IPS DF 6.9 (cell line): ENCODE measurements at regions not wholly inside any gene's neighbourhood (a gene's known extent, or its start where the extent isn't known, plus 50 kb on each side); places are given as distances from the start of the nearest gene placed in this dataset.

ENCODE experiments used
- DNase-seq: peaks from one replicate; pipeline ENCODE4 v3.0.0-alpha.2; 2013; ENCODE audit warnings: low read depth, low spot score
- H3K27ac ChIP-seq: one replicate; pipeline ENCODE4 v1.5.1; 2013; ENCODE audit warnings: low read length, control low read depth
- H3K27me3 ChIP-seq: 2 replicates; pipeline ENCODE4 v1.6.1; 2013; ENCODE audit warnings: mild to moderate bottlenecking, low read length; ENCODE audit not compliant: control insufficient read depth, insufficient read depth
- H3K36me3 ChIP-seq: 2 replicates; pipeline ENCODE4 v1.6.1; 2013; ENCODE audit warnings: low read length; ENCODE audit not compliant: control insufficient read depth, insufficient read depth
- H3K4me1 ChIP-seq: 2 replicates; pipeline ENCODE4 v1.6.1; 2013; ENCODE audit warnings: low read length; ENCODE audit not compliant: control insufficient read depth, insufficient read depth
- H3K4me3 ChIP-seq: 2 replicates; pipeline ENCODE4 v1.5.1; 2013; ENCODE audit warnings: mild to moderate bottlenecking, low read length
- H3K9me3 ChIP-seq: 2 replicates; pipeline ENCODE4 v1.6.1; 2013; ENCODE audit warnings: low read length, inconsistent platforms; ENCODE audit not compliant: control insufficient read depth, insufficient read depth
- WGBS: extraction: QIAGEN DNeasy Blood & Tissue Kit; methylation state at CpG from one replicate; pipeline ENCODE4 v1.1.7; 2013; ENCODE audit warnings: mixed read lengths, missing lambda C conversion rate; ENCODE audit not compliant: insufficient read length, insufficient coverage; 5-methylcytosine and 5-hydroxymethylcytosine counted together

DNA sequence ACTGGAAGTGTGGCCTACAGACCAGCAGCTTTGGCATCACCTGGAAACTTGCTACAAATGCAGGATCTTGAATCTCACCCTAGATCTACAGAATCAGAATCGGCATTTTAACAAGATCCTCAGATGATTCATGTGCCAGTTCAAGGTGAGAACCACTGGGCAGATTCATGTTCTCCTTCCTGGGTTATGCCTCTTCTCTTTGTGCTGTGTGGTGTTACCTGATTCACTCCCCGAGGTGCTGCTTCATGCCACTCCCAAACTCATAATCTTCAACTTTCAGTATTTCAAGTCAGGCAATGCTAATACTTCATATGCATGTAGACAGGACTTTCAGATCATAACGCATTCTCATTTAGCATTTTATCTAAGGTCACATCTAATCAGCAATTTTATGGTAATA, 427.7 kb downstream of the FOXO1 start:
- no peaks in the 10 kb centered on the region for H3K36me3 ChIP-seq
- H3K9me3 ChIP-seq = no peaks in the 10 kb centered on the region
- H3K4me1 ChIP-seq = no peaks in the 10 kb centered on the region
- H3K4me3 ChIP-seq = no peak overlapping the region
- no CpG with 5 or more reads among the region's 3 CpGs for WGBS
- no peaks in the 10 kb centered on the region for H3K27me3 ChIP-seq
- no peak for DNase-seq
- no peak overlapping the region for H3K27ac ChIP-seq

- H3K4me3 ChIP-seq = no peak overlapping the region
Observed at GRCh38 chr13:40240293-40240692, 426.1 kb downstream of the FOXO1 start.

DNA sequence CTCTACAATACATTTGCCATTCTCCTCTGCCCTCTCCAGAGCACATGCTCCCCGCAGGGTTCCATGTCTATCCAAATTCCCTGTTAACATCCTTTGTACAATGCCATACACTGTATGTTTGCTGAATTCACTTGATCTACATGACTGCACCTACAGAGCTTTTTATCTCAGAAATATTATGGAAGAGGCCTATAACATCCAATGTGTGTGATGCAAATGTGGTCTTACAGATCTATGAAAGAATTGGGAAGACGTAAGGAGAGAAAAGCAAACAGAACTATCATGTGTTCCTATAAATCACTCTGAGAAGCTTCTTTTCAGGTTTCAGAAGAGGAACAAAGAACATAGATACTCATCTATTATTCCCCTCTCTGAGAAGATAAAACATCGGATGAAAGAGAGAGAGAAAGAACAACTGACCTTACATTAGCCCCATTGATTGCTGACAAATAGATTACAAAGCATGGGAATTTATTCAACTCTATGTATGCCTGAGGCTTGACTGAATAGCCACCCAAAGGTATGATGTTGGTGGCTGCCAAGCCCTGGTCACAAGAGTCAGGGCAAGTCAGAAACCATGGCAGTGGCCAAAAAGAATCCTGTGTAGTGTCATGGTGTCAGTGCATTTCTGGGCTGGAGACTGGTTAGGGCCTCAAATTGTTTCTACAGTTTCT, 425.2 kb downstream of the FOXO1 start:
- no peaks in the 10 kb centered on the region for H3K36me3 ChIP-seq
- H3K9me3 ChIP-seq = no peaks in the 10 kb centered on the region
- no peaks in the 10 kb centered on the region for H3K27me3 ChIP-seq
- no peak overlapping the region for H3K4me3 ChIP-seq
- no peaks in the 10 kb centered on the region for H3K4me1 ChIP-seq
- no CpG with 5 or more reads among the region's 3 CpGs for WGBS
- no peak overlapping the region for H3K27ac ChIP-seq
- no peak for DNase-seq

More at GRCh38 chr13:40240293-40240692, 426.1 kb downstream of the FOXO1 start:
- Histone ChIP-seq H3K9me3 (no peaks in the 10 kb centered on the region), H3K27me3 (no peaks in the 10 kb centered on the region), H3K27ac (no peak overlapping the region), H3K4me1 (no peaks in the 10 kb centered on the region), H3K36me3 (no peaks in the 10 kb centered on the region)
- no peak for DNase-seq
- no CpG with 5 or more reads among the region's 2 CpGs for whole genome bisulfite sequencing

- H3K9me3 ChIP-seq = no peaks in the 10 kb centered on the region
- H3K4me1 ChIP-seq = no peaks in the 10 kb centered on the region
- H3K27ac ChIP-seq = no peak overlapping the region
- WGBS = no CpG with 5 or more reads among the region's 3 CpGs
- no peaks in the 10 kb centered on the region for H3K27me3 ChIP-seq
- no peak for DNase-seq
- no peaks in the 10 kb centered on the region for H3K36me3 ChIP-seq
- no peak overlapping the region for H3K4me3 ChIP-seq
Observed at GRCh38 chr13:40243047-40243446, 423.4 kb downstream of the FOXO1 start.

DNA sequence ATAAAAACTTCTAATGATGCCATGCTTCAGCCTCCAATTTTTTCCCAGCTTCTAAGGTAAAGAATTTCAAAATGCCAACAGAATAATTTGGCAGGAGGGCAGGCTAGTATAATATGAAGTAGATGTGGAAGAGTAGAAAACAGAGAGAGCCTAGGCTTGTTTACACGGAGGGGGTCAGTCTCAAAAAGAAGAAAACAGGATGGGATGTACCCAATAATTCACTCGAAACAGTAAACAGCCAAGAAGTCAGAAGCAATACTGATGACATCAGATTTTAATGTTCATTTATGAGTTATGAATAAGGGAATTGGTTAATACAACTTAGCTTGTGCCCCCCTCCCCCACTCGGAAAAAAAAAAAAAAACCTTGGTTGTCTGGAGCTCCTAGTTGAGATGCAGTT, 422.5 kb downstream of the FOXO1 start:
- no peaks in the 10 kb centered on the region for H3K9me3 ChIP-seq
- WGBS = no CpG with 5 or more reads among the region's 3 CpGs
- no peaks in the 10 kb centered on the region for H3K27me3 ChIP-seq
- H3K4me3 ChIP-seq = no peak overlapping the region
- H3K27ac ChIP-seq = no peak overlapping the region
- no peak for DNase-seq
- H3K36me3 ChIP-seq = no peaks in the 10 kb centered on the region
- no peaks in the 10 kb centered on the region for H3K4me1 ChIP-seq

- Histone ChIP-seq H3K36me3 (no peaks in the 10 kb centered on the region), H3K4me3 (no peak overlapping the region), H3K4me1 (no peaks in the 10 kb centered on the region), H3K9me3 (no peaks in the 10 kb centered on the region), H3K27ac (no peak overlapping the region), H3K27me3 (no peaks in the 10 kb centered on the region)
- no peak for DNase-seq
- whole genome bisulfite sequencing = 100% methylated on average over 1 of the region's 3 CpGs
Observed at GRCh38 chr13:40245567-40245966, 420.9 kb downstream of the FOXO1 start.

DNA sequence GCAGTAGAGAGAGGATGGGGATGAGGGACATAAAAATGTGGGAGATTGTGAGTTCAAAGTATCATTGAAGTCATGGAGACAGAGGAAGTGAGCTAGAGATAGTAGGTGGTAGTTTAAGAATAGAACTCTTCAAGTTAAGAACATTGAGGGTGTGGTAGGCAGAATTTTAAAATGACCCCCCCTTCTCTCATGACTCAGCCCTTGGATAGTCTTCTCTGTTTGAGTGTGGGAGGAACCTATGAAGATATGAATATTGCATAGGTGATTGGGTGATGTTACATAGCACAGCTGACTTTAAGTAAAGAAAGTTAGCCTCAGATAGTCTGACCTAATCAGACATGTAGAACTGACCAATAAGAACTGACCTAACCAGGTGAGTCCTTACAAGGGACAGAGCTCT, 418.6 kb downstream of the FOXO1 start:
- H3K27me3 ChIP-seq = no peaks in the 10 kb centered on the region
- H3K9me3 ChIP-seq = no peaks in the 10 kb centered on the region
- no peaks in the 10 kb centered on the region for H3K36me3 ChIP-seq
- DNase-seq = no peak
- no peaks in the 10 kb centered on the region for H3K4me1 ChIP-seq
- no peak overlapping the region for H3K27ac ChIP-seq
- no peak overlapping the region for H3K4me3 ChIP-seq

DNA sequence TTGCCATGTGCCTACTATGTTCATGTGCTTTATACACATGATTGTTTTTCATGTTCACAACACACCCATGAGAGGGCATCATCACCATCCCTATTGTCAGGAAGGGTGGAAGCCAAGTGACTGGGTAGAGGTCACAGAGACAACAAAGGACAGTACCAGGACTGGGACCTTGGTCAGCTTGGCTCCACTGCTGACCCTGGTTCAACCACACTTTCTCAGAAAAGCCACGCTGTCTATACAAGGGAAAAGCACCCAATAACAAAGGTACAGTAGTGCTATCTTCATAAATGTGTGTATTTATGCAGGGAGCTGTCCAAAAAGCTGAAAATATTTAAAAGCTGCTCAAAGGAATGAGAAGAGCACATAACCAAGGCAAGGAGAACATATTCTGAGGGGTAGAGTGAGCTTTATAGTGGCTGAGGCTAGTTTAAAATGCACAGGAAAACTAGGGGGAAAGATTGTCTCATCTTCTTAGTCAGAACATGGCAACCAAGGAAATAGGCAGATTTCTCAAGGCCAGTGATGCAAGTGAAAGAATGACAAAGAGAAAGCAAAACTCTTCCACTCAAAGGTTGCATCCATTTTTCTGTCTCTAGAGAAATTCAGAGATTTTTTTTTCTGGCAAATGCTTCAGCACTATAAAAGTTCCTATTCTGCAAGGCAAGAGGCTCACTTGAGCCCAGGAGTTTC, 415.0 kb downstream of the FOXO1 start:
- no CpG with 5 or more reads among the region's 1 CpG for WGBS
- H3K4me1 ChIP-seq = no peaks in the 10 kb centered on the region
- H3K27ac ChIP-seq = no peak overlapping the region
- no peak overlapping the region for H3K4me3 ChIP-seq
- H3K27me3 ChIP-seq = no peaks in the 10 kb centered on the region
- H3K9me3 ChIP-seq = no peaks in the 10 kb centered on the region
- no peak for DNase-seq
- H3K36me3 ChIP-seq = no peaks in the 10 kb centered on the region

- Histone ChIP-seq H3K27me3 (no peaks in the 10 kb centered on the region), H3K4me3 (no peak overlapping the region), H3K4me1 (no peaks in the 10 kb centered on the region), H3K27ac (no peak overlapping the region), H3K36me3 (no peaks in the 10 kb centered on the region), H3K9me3 (no peaks in the 10 kb centered on the region)
- no peak for DNase-seq
- WGBS = no CpG with 5 or more reads among the region's 3 CpGs
Observed at GRCh38 chr13:40252241-40252640, 414.2 kb downstream of the FOXO1 start.

DNA sequence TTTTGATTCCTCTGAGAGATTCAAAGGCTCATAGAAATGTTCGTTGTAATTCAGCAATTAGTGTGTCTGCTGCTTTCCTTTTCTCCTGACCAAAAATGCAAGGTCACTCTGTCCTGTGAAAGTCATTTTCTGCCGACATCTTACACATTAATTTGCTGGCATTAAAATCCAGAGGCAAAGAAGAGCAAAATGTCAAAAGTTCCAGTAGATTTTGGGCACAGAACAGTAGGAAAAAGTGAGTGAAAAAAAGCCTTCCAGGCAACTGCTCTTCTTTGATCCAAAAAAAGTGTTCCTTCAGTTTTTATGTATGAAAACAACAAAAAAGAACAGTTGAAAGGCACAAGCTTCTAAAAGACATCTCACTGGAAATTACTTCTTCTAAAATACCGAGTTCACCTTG, 413.8 kb downstream of the FOXO1 start:
- Histone ChIP-seq H3K4me1 (no peaks in the 10 kb centered on the region), H3K4me3 (no peak overlapping the region), H3K9me3 (no peaks in the 10 kb centered on the region), H3K36me3 (no peaks in the 10 kb centered on the region), H3K27me3 (no peaks in the 10 kb centered on the region), H3K27ac (no peak overlapping the region)
- WGBS = no CpG with 5 or more reads among the region's 3 CpGs
- no peak for DNase-seq

DNA sequence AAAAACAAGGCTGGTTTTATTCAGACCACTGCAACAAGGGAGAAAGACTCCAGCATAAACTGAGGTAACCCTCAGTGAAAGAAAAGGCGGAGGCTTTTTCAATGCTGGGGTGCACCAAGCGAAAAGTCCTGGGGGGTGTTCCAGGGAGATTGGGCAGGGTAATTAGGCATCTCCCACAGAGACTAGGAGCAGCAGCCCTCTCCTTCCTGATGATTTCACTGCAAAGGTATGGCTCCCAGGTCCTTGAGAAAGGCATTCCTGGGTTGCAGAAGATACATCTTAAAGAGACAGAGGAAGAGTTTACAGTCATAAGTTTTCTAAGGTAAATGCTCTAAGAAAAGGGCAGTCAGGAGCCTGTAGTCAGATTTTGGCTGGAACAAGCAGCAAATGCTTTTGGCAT, 412.0 kb downstream of the FOXO1 start:
- DNase-seq = no peak
- no peak overlapping the region for H3K4me3 ChIP-seq
- H3K27me3 ChIP-seq = no peaks in the 10 kb centered on the region
- no peak overlapping the region for H3K27ac ChIP-seq
- WGBS = no CpG with 5 or more reads among the region's 2 CpGs
- no peaks in the 10 kb centered on the region for H3K9me3 ChIP-seq
- H3K4me1 ChIP-seq = no peaks in the 10 kb centered on the region
- H3K36me3 ChIP-seq = no peaks in the 10 kb centered on the region
